ENCODE measurements at regions not wholly inside any gene's neighbourhood (a gene's known extent, or its start where the extent isn't known, plus 50 kb on each side); places are given as distances from the start of the nearest gene placed in this dataset.

DNA sequence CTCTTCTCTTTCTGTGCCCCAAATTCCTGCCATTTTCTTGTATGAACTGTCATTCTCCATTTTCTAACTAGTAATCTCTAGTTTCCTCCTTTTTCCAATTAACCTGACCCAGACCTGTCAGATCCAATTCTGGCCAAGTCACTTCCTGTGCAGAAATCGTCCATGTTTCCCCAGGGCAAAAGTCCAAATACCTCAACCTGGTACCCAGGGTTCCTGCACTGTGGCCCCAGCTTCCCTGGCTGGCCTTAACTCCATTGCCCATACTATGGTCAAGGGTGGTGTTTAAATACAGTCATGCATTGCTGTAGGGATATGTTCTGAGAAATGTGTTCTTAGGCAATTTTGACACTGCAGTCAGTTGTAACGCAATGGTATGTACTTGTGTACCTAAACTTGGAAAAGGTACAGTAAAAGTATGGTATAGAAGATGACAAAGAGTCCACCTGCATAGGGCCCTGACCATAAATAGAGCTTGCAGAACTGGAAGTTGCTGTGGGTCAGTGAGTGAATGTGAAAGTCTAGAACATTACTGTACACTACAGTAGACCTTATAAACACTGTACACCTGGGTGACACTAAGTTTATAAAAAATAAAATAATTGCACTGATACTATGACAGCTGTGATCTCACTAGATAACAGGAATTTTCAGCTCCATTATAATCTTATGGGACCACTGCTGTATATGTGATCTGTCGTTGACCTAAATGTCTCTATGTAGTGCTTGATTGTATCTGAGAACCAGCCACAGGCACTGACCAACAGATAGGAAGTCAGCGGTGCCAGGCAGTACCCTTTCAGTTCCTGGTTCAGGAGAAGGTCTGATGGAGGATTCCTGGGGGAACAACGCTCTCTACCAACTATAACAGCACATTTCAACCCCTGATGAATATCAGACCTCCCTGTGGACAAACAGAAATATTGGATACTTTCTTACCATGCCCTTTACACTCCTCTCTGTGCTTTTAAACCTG is 336.1 kb upstream of the PROK2 start:
- no peak for TF ChIP-seq POLR2A (IDR thresholded peaks at IDR 0.05)
- TF ChIP-seq, protein P1, sequence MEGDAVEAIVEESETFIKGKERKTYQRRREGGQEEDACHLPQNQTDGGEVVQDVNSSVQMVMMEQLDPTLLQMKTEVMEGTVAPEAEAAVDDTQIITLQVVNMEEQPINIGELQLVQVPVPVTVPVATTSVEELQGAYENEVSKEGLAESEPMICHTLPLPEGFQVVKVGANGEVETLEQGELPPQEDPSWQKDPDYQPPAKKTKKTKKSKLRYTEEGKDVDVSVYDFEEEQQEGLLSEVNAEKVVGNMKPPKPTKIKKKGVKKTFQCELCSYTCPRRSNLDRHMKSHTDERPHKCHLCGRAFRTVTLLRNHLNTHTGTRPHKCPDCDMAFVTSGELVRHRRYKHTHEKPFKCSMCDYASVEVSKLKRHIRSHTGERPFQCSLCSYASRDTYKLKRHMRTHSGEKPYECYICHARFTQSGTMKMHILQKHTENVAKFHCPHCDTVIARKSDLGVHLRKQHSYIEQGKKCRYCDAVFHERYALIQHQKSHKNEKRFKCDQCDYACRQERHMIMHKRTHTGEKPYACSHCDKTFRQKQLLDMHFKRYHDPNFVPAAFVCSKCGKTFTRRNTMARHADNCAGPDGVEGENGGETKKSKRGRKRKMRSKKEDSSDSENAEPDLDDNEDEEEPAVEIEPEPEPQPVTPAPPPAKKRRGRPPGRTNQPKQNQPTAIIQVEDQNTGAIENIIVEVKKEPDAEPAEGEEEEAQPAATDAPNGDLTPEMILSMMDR (IDR thresholded peaks at IDR 0.05 in 4 of 5, conservative IDR thresholded peaks at IDR 0.05 in 1 of 5), result no peak

Measured in gastrocnemius medialis (tissue), 4 donors.